PC-3 (cell line): ENCODE measurements at regions not wholly inside any gene's neighbourhood (a gene's known extent, or its start where the extent isn't known, plus 50 kb on each side); places are given as distances from the start of the nearest gene placed in this dataset.
A peak's percentile ranks its signal among the peaks of the same experiment; 100 is the strongest.

Experiments used
- ATAC-seq: fragments of 200-7000 bp; cut with Tn5 transposase; 2 replicates; pipeline ENCODE4 v1.9.1; 2020; ENCODE audit warnings: mild to moderate bottlenecking, moderate library complexity
- BruUV-seq: library from RNA; stranded (reverse); fragments of 400-500 nt; replicated peaks from 2 replicates; lab custom pipeline; 2021; lab: Mats Ljungman, UMichigan
- CTCF ChIA-PET: fragments of 300-600 bp; sonication (Branson Sonifier 250); formaldehyde crosslinking; loops from one replicate; lab custom pipeline; 2022; ENCODE audit warnings: antibody characterized with exemption; lab: Charles Lee
- POLR2A ChIA-PET: fragments of 300-600 bp; sonication (Branson Sonifier 250); formaldehyde crosslinking; loops from one replicate; lab custom pipeline; 2022; ENCODE audit warnings: antibody characterized with exemption; ENCODE audit not compliant: unreplicated experiment; lab: Charles Lee
- DNase-seq: peaks from one replicate; pipeline ENCODE4 v3.0.0-alpha.2; 2015
- H2AFZ ChIP-seq: fragments of 300-600 bp; sonication (generic); 2 replicates; pipeline ENCODE4 v1.6.0; 2016; ENCODE audit warnings: antibody characterized with exemption, low read length
- H3F3A ChIP-seq: fragments of 300-600 bp; sonication (generic); one replicate; pipeline ENCODE4 v1.6.0; 2017; ENCODE audit warnings: antibody characterized with exemption, low read length, control low read depth, mild to moderate bottlenecking; ENCODE audit not compliant: unreplicated experiment
- H3K27ac ChIP-seq: fragments of 300-600 bp; sonication (generic); 2 replicates; pipeline ENCODE4 v1.5.1; 2016; ENCODE audit warnings: mild to moderate bottlenecking, low read length
- H3K27me3 ChIP-seq: fragments of 300-600 bp; sonication (generic); 2 replicates; pipeline ENCODE4 v1.6.1; 2016; ENCODE audit warnings: low read length, mixed read lengths
- H3K36me3 ChIP-seq: fragments of 300-600 bp; sonication (generic); 2 replicates; pipeline ENCODE4 v1.6.1; 2016; ENCODE audit warnings: low read depth, mixed run types, low read length, mixed read lengths
- H3K4me1 ChIP-seq: fragments of 300-600 bp; sonication (generic); 2 replicates; pipeline ENCODE4 v1.5.1; 2016; ENCODE audit warnings: low read length; ENCODE audit not compliant: insufficient read depth
- H3K4me2 ChIP-seq: fragments of 300-600 bp; sonication (generic); 2 replicates; pipeline ENCODE4 v1.6.0; 2016; ENCODE audit warnings: low read length
- H3K4me3 ChIP-seq: fragments of 300-600 bp; sonication (generic); 2 replicates; pipeline ENCODE4 v1.5.1; 2016; ENCODE audit warnings: mild to moderate bottlenecking, low read length, mixed read lengths
- H3K79me2 ChIP-seq: fragments of 300-600 bp; sonication (generic); 2 replicates; pipeline ENCODE4 v1.6.1; 2017; ENCODE audit warnings: low read length, mixed read lengths
- H3K9ac ChIP-seq: fragments of 300-600 bp; sonication (generic); 2 replicates; pipeline ENCODE4 v1.6.0; 2016; ENCODE audit warnings: mild to moderate bottlenecking, low read length
- H3K9me2 ChIP-seq: fragments of 300-600 bp; sonication (generic); replicated peaks from 2 replicates; pipeline ENCODE4 v1.6.1; 2016; ENCODE audit warnings: mixed run types, low read length, mixed read lengths
- H3K9me3 ChIP-seq: fragments of 300-600 bp; sonication (generic); 2 replicates; pipeline ENCODE4 v1.6.1; 2016; ENCODE audit warnings: low read length, mixed read lengths
- H4K20me1 ChIP-seq: fragments of 300-600 bp; sonication (generic); 2 replicates; pipeline ENCODE4 v1.6.1; 2016; ENCODE audit warnings: low read length, mixed read lengths
- EZH2 ChIP-seq: fragments of 300-600 bp; sonication (generic); IDR thresholded peaks from one replicate; pipeline ENCODE4 v1.6.1; 2017; ENCODE audit warnings: antibody characterized with exemption, mild to moderate bottlenecking, low read length; ENCODE audit not compliant: unreplicated experiment
- EZH2phosphoT487 ChIP-seq: fragments of 300-600 bp; sonication (generic); IDR thresholded peaks from 2 replicates; pipeline ENCODE4 v1.6.1; 2018; ENCODE audit warnings: mild to moderate bottlenecking, antibody characterized with exemption, low read length, borderline replicate concordance
- intact Hi-C: fragments of 100-400 bp; cut with micrococcal nuclease; formaldehyde crosslinking; loops from 2 replicates; pipeline ENCODE4 v1.9.0; 2023
- TF ChIP-seq, protein P1 (sequence below): fragments of 300-600 bp; sonication (generic); conservative IDR thresholded peaks from 2 replicates; pipeline ENCODE4 v1.5.1; 2017; ENCODE audit warnings: antibody characterized with exemption, low read depth, mild to moderate bottlenecking, low read length

DNA sequence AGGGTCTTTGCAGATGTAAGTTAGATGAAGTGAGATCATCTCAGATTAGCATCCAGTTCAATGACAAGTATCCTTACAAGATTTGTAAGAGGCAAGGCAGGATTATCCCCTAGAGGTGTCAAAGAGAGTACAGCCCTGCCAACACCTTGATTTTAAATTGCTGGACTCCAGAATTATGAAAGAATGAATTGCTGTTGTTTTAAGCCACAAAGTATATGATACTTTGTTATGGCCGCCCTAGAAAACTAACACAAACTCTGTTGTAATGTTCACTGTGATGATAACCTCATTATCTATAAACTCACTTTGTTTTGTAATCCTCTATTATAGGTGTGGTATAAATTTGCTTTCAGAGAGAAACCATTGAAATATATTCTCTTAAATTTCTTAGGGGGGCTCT, 249.0 kb upstream of the SPOPL start:
- Histone ChIP-seq H3F3A (no peaks in the 10 kb centered on the region), H3K4me2 (no peak overlapping the region), H3K4me1 (peaks cover 11% of the 10 kb centered on the region), H3K36me3 (no peaks in the 10 kb centered on the region), H3K9ac (no peak overlapping the region), H3K9me2 (no peaks in the 10 kb centered on the region), H3K9me3 (no peaks in the 10 kb centered on the region), H3K79me2 (no peaks in the 10 kb centered on the region), H2AFZ (no peak overlapping the region), H3K4me3 (no peak overlapping the region), H3K27me3 (no peaks in the 10 kb centered on the region), H4K20me1 (no peaks in the 10 kb centered on the region), H3K27ac (no peak overlapping the region)
- ChIA-PET CTCF (no interaction called here), POLR2A (no interaction called here)
- no peak for TF ChIP-seq EZH2
- intact Hi-C loops: no loop called here
- ATAC-seq (no peak), DNase-seq (no peak)
- no TSS peak for BruUV-seq

DNA sequence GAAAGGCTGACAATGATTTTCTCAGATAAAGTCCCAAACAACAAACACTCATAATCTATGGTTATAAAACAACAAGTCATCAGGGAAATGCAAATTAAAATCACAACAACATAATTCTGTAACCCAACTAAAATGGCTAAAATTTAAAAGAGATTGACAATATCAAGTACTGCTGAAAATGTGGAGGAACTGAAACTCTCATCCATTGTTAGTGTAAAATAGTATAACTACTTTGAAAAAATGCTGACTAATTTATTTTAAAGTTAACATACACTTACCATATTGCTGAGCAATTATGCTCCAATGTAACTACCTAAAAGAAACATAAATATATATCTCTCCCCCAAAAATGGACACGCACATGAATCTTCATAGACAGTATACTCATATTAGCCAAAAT, 245.9 kb upstream of the SPOPL start:
- Histone ChIP-seq H3K36me3 (no peaks in the 10 kb centered on the region), H3K4me2 (no peak overlapping the region), H3K9ac (no peak overlapping the region), H3F3A (no peaks in the 10 kb centered on the region), H3K79me2 (no peaks in the 10 kb centered on the region), H3K4me1 (peaks cover 3% of the 10 kb centered on the region; the same call in 1 of the 2 replicates), H3K27me3 (no peaks in the 10 kb centered on the region), H3K9me2 (no peaks in the 10 kb centered on the region), H3K27ac (no peak overlapping the region), H3K4me3 (no peak overlapping the region), H4K20me1 (no peaks in the 10 kb centered on the region), H3K9me3 (no peaks in the 10 kb centered on the region), H2AFZ (no peak overlapping the region)
- no peak for DNase-seq
- intact Hi-C loops: no loop called here
- POLR2A ChIA-PET: no interaction called here
- TF ChIP-seq, protein P1, sequence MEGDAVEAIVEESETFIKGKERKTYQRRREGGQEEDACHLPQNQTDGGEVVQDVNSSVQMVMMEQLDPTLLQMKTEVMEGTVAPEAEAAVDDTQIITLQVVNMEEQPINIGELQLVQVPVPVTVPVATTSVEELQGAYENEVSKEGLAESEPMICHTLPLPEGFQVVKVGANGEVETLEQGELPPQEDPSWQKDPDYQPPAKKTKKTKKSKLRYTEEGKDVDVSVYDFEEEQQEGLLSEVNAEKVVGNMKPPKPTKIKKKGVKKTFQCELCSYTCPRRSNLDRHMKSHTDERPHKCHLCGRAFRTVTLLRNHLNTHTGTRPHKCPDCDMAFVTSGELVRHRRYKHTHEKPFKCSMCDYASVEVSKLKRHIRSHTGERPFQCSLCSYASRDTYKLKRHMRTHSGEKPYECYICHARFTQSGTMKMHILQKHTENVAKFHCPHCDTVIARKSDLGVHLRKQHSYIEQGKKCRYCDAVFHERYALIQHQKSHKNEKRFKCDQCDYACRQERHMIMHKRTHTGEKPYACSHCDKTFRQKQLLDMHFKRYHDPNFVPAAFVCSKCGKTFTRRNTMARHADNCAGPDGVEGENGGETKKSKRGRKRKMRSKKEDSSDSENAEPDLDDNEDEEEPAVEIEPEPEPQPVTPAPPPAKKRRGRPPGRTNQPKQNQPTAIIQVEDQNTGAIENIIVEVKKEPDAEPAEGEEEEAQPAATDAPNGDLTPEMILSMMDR: no peak
- TF ChIP-seq EZH2phosphoT487 (no peak), EZH2 (no peak)
- CTCF ChIA-PET: no interaction called here
- no TSS peak for BruUV-seq
- ATAC-seq: no peak

DNA sequence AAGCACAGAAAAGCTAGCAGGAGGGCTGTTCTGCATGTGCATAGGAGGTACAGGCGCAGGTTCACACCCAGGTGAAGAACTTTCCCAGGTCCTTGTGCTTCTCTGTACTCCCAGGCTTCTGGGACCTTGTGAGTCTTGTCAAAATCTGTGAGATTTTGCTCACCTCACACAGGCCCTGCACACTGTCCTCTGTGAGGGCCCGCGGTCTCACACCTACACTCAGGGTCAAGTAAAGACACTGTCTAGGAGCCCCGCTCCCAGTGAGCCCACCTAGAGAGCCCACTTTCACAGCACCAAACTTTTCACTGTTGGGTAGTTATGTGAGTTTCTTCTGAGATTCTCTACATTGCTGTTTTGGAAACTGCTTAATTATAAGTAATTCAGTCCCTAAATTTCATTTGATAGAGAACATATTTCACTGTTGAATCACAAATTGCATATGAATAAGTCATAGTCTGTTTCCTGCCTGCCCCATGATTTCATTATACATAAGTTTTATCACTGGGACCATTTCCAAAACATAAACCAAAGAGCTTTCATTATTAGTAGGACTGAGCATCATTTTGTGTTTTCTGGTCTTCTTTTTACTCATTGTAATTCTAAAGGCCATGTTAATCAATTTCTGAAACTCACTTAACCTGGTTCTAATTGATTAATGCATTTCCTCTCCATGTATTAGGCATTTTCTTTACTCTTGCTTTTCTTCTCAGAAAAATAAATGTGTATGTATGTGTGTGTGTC, 234.2 kb upstream of the SPOPL start:
- Histone ChIP-seq H3F3A (no peaks in the 10 kb centered on the region), H3K27ac (peak overlapping the region; percentile 74), H3K27me3 (no peaks in the 10 kb centered on the region), H3K4me3 (no peak overlapping the region; the same call in 1 of the 2 replicates), H3K4me2 (peak overlapping the region; percentile 50), H3K9me3 (peaks cover 4% of the 10 kb centered on the region; the same call in 1 of the 2 replicates), H4K20me1 (no peaks in the 10 kb centered on the region), H2AFZ (no peak overlapping the region), H3K9me2 (no peaks in the 10 kb centered on the region), H3K4me1 (peaks cover 21% of the 10 kb centered on the region), H3K36me3 (peaks cover 8% of the 10 kb centered on the region; the same call in 1 of the 2 replicates), H3K9ac (no peak overlapping the region), H3K79me2 (no peaks in the 10 kb centered on the region)
- TF ChIP-seq, protein P1: no peak
- no peak for TF ChIP-seq EZH2phosphoT487
- no peak for TF ChIP-seq EZH2
- ChIA-PET CTCF (no interaction called here), POLR2A (no interaction called here)
- ATAC-seq: peak; percentile 71
- intact Hi-C loops: loop anchor here (5.0 kb wide), 1 partner anchor 235 kb away; the partner anchor contains the start of gene SPOPL
- TSS peak; percentile 72 for BruUV-seq
- DNase-seq: peak; percentile 82
